ENCODE measurements at regions not wholly inside any gene's neighbourhood (a gene's known extent, or its start where the extent isn't known, plus 50 kb on each side); places are given as distances from the start of the nearest gene placed in this dataset.

- TF ChIP-seq POLR2AphosphoS5 (IDR thresholded peaks at IDR 0.05; ENCODE audit: low read depth, low read length) (no peak), FOXP2 (optimal IDR thresholded peaks at IDR 0.05; ENCODE audit: borderline replicate concordance, extremely low read depth, extremely low read length, insufficient read depth) (no peak), SIN3A (IDR thresholded peaks at IDR 0.05; ENCODE audit: borderline replicate concordance, insufficient read depth, low read length) (no peak), TAF1 (IDR thresholded peaks at IDR 0.05; ENCODE audit: borderline replicate concordance, insufficient read depth, low read length) (no peak), REST (IDR thresholded peaks at IDR 0.05; ENCODE audit: insufficient read depth in 1 of 2, low read depth in 2 of 2, low read length in 2 of 2) (no peak)
These were observed 93.7 kb upstream of the CARD18 start for GRCh38 chr11:105233285-105233684.

GRCh38 chr11:105232021-105232420 lies 92.5 kb upstream of the CARD18 start:
- TF ChIP-seq POLR2AphosphoS5 (IDR thresholded peaks at IDR 0.05; ENCODE audit: low read depth, low read length) (no peak), SIN3A (IDR thresholded peaks at IDR 0.05; ENCODE audit: borderline replicate concordance, insufficient read depth, low read length) (no peak), REST (IDR thresholded peaks at IDR 0.05; ENCODE audit: insufficient read depth in 1 of 2, low read depth in 2 of 2, low read length in 2 of 2) (no peak), TAF1 (IDR thresholded peaks at IDR 0.05; ENCODE audit: borderline replicate concordance, insufficient read depth, low read length) (no peak), FOXP2 (optimal IDR thresholded peaks at IDR 0.05; ENCODE audit: borderline replicate concordance, extremely low read depth, extremely low read length, insufficient read depth) (no peak)

GRCh38 chr11:105230586-105230985 lies 91.0 kb upstream of the CARD18 start:
- TF ChIP-seq SIN3A (IDR thresholded peaks at IDR 0.05; ENCODE audit: borderline replicate concordance, insufficient read depth, low read length) (no peak), POLR2AphosphoS5 (IDR thresholded peaks at IDR 0.05; ENCODE audit: low read depth, low read length) (no peak), FOXP2 (optimal IDR thresholded peaks at IDR 0.05; ENCODE audit: borderline replicate concordance, extremely low read depth, extremely low read length, insufficient read depth) (no peak), REST (IDR thresholded peaks at IDR 0.05; ENCODE audit: insufficient read depth in 1 of 2, low read depth in 2 of 2, low read length in 2 of 2) (no peak), TAF1 (IDR thresholded peaks at IDR 0.05; ENCODE audit: borderline replicate concordance, insufficient read depth, low read length) (no peak)

GRCh38 chr11:105229761-105230160 lies 90.2 kb upstream of the CARD18 start:
- no peak for TF ChIP-seq TAF1 (IDR thresholded peaks at IDR 0.05; ENCODE audit: borderline replicate concordance, insufficient read depth, low read length)
- no peak for TF ChIP-seq FOXP2 (optimal IDR thresholded peaks at IDR 0.05; ENCODE audit: borderline replicate concordance, extremely low read depth, extremely low read length, insufficient read depth)
- no peak for TF ChIP-seq SIN3A (IDR thresholded peaks at IDR 0.05; ENCODE audit: borderline replicate concordance, insufficient read depth, low read length)
- no peak for TF ChIP-seq POLR2AphosphoS5 (IDR thresholded peaks at IDR 0.05; ENCODE audit: low read depth, low read length)
- TF ChIP-seq REST (IDR thresholded peaks at IDR 0.05; ENCODE audit: insufficient read depth in 1 of 2, low read depth in 2 of 2, low read length in 2 of 2), result no peak

- TF ChIP-seq FOXP2 (optimal IDR thresholded peaks at IDR 0.05; ENCODE audit: borderline replicate concordance, extremely low read depth, extremely low read length, insufficient read depth) (no peak), REST (IDR thresholded peaks at IDR 0.05; ENCODE audit: insufficient read depth in 1 of 2, low read depth in 2 of 2, low read length in 2 of 2) (no peak), TAF1 (IDR thresholded peaks at IDR 0.05; ENCODE audit: borderline replicate concordance, insufficient read depth, low read length) (no peak), POLR2AphosphoS5 (IDR thresholded peaks at IDR 0.05; ENCODE audit: low read depth, low read length) (no peak), SIN3A (IDR thresholded peaks at IDR 0.05; ENCODE audit: borderline replicate concordance, insufficient read depth, low read length) (no peak)
These were observed 89.7 kb upstream of the CARD18 start for GRCh38 chr11:105229257-105229656.

All from PFSK-1 (cell line).